Activated CD8-positive, alpha-beta memory T cell treated with anti-CD3 and anti-CD28 coated beads, Interleukin-2, amount 10 ng/mL, durations not matched to agents 7 days and 5 days (primary cell): ENCODE measurements at regions not wholly inside any gene's neighbourhood (a gene's known extent, or its start where the extent isn't known, plus 50 kb on each side); places are given as distances from the start of the nearest gene placed in this dataset.

ENCODE experiments used
- ATAC-seq: fragments of 150-1000 bp; cut with Tn5 transposase; one replicate; pipeline ENCODE4 v1.10.0; 2021; ENCODE audit warnings: moderate library complexity
- CTCF ChIA-PET: fragments of 350-600 bp; sonication (Branson Sonifier 250); formaldehyde crosslinking; loops from one replicate; lab custom pipeline; 2021; ENCODE audit warnings: antibody characterized with exemption; lab: Charles Lee
- DNase-seq: peaks from one replicate; pipeline ENCODE4 v3.0.0-alpha.2; 2020
- H3K27ac Mint-ChIP-seq: one replicate; pipeline ENCODE4 v1.8.0; 2021; ENCODE audit warnings: mild to moderate bottlenecking, mixed read lengths
- H3K27me3 Mint-ChIP-seq: one replicate; pipeline ENCODE4 v1.8.0; 2021; ENCODE audit warnings: mixed read lengths
- H3K36me3 Mint-ChIP-seq: one replicate; pipeline ENCODE4 v1.8.0; 2021; ENCODE audit warnings: mild to moderate bottlenecking, mixed read lengths
- H3K4me1 Mint-ChIP-seq: one replicate; pipeline ENCODE4 v1.8.0; 2021; ENCODE audit warnings: mixed read lengths
- H3K4me3 Mint-ChIP-seq: one replicate; pipeline ENCODE4 v1.8.0; 2021; ENCODE audit warnings: mild to moderate bottlenecking, moderate library complexity, mixed read lengths
- H3K9me3 Mint-ChIP-seq: one replicate; pipeline ENCODE4 v1.8.0; 2022; ENCODE audit warnings: low read depth, mixed read lengths

GRCh38 chr4:136731025-136731424 is 801.3 kb downstream of the PCDH18 start:
- Mint-ChIP-seq H3K27ac (no peak overlapping the region), H3K36me3 (no peaks in the 10 kb centered on the region), H3K4me1 (no peaks in the 10 kb centered on the region), H3K9me3 (no peaks in the 10 kb centered on the region), H3K27me3 (no peaks in the 10 kb centered on the region), H3K4me3 (no peak overlapping the region)
- no peak for DNase-seq
- no peak for ATAC-seq
- CTCF ChIA-PET = no interaction called here

- no peak for ATAC-seq
- peaks cover 6% of the 10 kb centered on the region for H3K9me3 Mint-ChIP-seq
- no peaks in the 10 kb centered on the region for H3K36me3 Mint-ChIP-seq
- H3K27me3 Mint-ChIP-seq = no peaks in the 10 kb centered on the region
- CTCF ChIA-PET = no interaction called here
- DNase-seq = no peak
- H3K27ac Mint-ChIP-seq = no peak overlapping the region
- no peaks in the 10 kb centered on the region for H3K4me1 Mint-ChIP-seq
- H3K4me3 Mint-ChIP-seq = no peak overlapping the region
Measured at GRCh38 chr4:136725286-136726081, 806.8 kb downstream of the PCDH18 start.

- CTCF ChIA-PET = no interaction called here
- no peaks in the 10 kb centered on the region for H3K27me3 Mint-ChIP-seq
- no peaks in the 10 kb centered on the region for H3K36me3 Mint-ChIP-seq
- no peaks in the 10 kb centered on the region for H3K9me3 Mint-ChIP-seq
- no peaks in the 10 kb centered on the region for H3K4me1 Mint-ChIP-seq
- no peak overlapping the region for H3K27ac Mint-ChIP-seq
- ATAC-seq = no peak
- no peak overlapping the region for H3K4me3 Mint-ChIP-seq
- DNase-seq = no peak
Measured at GRCh38 chr4:136713140-136713539, 819.2 kb downstream of the PCDH18 start.

GRCh38 chr4:136709897-136710296 is 822.4 kb downstream of the PCDH18 start:
- Mint-ChIP-seq H3K27me3 (no peaks in the 10 kb centered on the region), H3K27ac (no peak overlapping the region), H3K4me3 (no peak overlapping the region), H3K4me1 (no peaks in the 10 kb centered on the region), H3K36me3 (no peaks in the 10 kb centered on the region), H3K9me3 (no peaks in the 10 kb centered on the region)
- DNase-seq (no peak), ATAC-seq (no peak)
- CTCF ChIA-PET = no interaction called here

- H3K4me1 Mint-ChIP-seq = no peaks in the 10 kb centered on the region
- DNase-seq (no peak), ATAC-seq (no peak)
- H3K4me3 Mint-ChIP-seq = no peak overlapping the region
- CTCF ChIA-PET = no interaction called here
- no peak overlapping the region for H3K27ac Mint-ChIP-seq
- H3K36me3 Mint-ChIP-seq = no peaks in the 10 kb centered on the region
- H3K27me3 Mint-ChIP-seq = no peaks in the 10 kb centered on the region
- no peaks in the 10 kb centered on the region for H3K9me3 Mint-ChIP-seq
Measured at GRCh38 chr4:136706942-136707341, 825.4 kb downstream of the PCDH18 start.

- Mint-ChIP-seq H3K27ac (no peak overlapping the region), H3K4me1 (no peaks in the 10 kb centered on the region), H3K27me3 (no peaks in the 10 kb centered on the region), H3K4me3 (no peak overlapping the region), H3K36me3 (no peaks in the 10 kb centered on the region), H3K9me3 (no peaks in the 10 kb centered on the region)
- DNase-seq (no peak), ATAC-seq (no peak)
- CTCF ChIA-PET = no interaction called here
Measured at GRCh38 chr4:136699905-136700304, 832.4 kb downstream of the PCDH18 start.

- H3K9me3 Mint-ChIP-seq = no peaks in the 10 kb centered on the region
- H3K27ac Mint-ChIP-seq = no peak overlapping the region
- no peak for DNase-seq
- no peaks in the 10 kb centered on the region for H3K36me3 Mint-ChIP-seq
- CTCF ChIA-PET = interaction anchor here (1.2 kb wide), 1 partner anchor 11 kb away, joined by 3 read pairs; no protein-coding TSS in a partner anchor
- H3K4me3 Mint-ChIP-seq = no peak overlapping the region
- no peaks in the 10 kb centered on the region for H3K27me3 Mint-ChIP-seq
- no peak for ATAC-seq
- no peaks in the 10 kb centered on the region for H3K4me1 Mint-ChIP-seq
Measured at GRCh38 chr4:136691607-136692006, 840.7 kb downstream of the PCDH18 start.

GRCh38 chr4:136690360-136690759 is 841.9 kb downstream of the PCDH18 start:
- no peaks in the 10 kb centered on the region for H3K9me3 Mint-ChIP-seq
- H3K36me3 Mint-ChIP-seq = no peaks in the 10 kb centered on the region
- no peak overlapping the region for H3K27ac Mint-ChIP-seq
- CTCF ChIA-PET = interaction anchor here (1.2 kb wide), 1 partner anchor 10 kb away, joined by 3 read pairs; no protein-coding TSS in a partner anchor
- ATAC-seq (no peak), DNase-seq (no peak)
- H3K4me3 Mint-ChIP-seq = no peak overlapping the region
- no peaks in the 10 kb centered on the region for H3K4me1 Mint-ChIP-seq
- no peaks in the 10 kb centered on the region for H3K27me3 Mint-ChIP-seq

- H3K9me3 Mint-ChIP-seq = no peaks in the 10 kb centered on the region
- CTCF ChIA-PET = no interaction called here
- no peaks in the 10 kb centered on the region for H3K27me3 Mint-ChIP-seq
- ATAC-seq = no peak
- H3K36me3 Mint-ChIP-seq = no peaks in the 10 kb centered on the region
- no peak overlapping the region for H3K27ac Mint-ChIP-seq
- no peak overlapping the region for H3K4me3 Mint-ChIP-seq
- DNase-seq = no peak
- no peaks in the 10 kb centered on the region for H3K4me1 Mint-ChIP-seq
Measured at GRCh38 chr4:136687596-136687995, 844.7 kb downstream of the PCDH18 start.

GRCh38 chr4:136687118-136687517 is 845.2 kb downstream of the PCDH18 start:
- Mint-ChIP-seq H3K4me3 (no peak overlapping the region), H3K36me3 (no peaks in the 10 kb centered on the region), H3K4me1 (no peaks in the 10 kb centered on the region), H3K9me3 (no peaks in the 10 kb centered on the region), H3K27ac (no peak overlapping the region), H3K27me3 (no peaks in the 10 kb centered on the region)
- no peak for ATAC-seq
- no peak for DNase-seq
- CTCF ChIA-PET = no interaction called here

- Mint-ChIP-seq H3K36me3 (no peaks in the 10 kb centered on the region), H3K27me3 (no peaks in the 10 kb centered on the region), H3K9me3 (peaks cover 2% of the 10 kb centered on the region), H3K27ac (no peak overlapping the region), H3K4me1 (no peaks in the 10 kb centered on the region), H3K4me3 (no peak overlapping the region)
- CTCF ChIA-PET = interaction anchor here (1.1 kb wide), 1 partner anchor 10 kb away, joined by 3 read pairs; no protein-coding TSS in a partner anchor
- ATAC-seq = no peak
- no peak for DNase-seq
Measured at GRCh38 chr4:136680761-136681160, 851.5 kb downstream of the PCDH18 start.

- H3K4me1 Mint-ChIP-seq = no peaks in the 10 kb centered on the region
- no peak overlapping the region for H3K4me3 Mint-ChIP-seq
- no peak for ATAC-seq
- peaks cover 2% of the 10 kb centered on the region for H3K9me3 Mint-ChIP-seq
- H3K27ac Mint-ChIP-seq = no peak overlapping the region
- CTCF ChIA-PET = interaction anchor here (1.1 kb wide), 1 partner anchor 11 kb away, joined by 3 read pairs; no protein-coding TSS in a partner anchor
- no peaks in the 10 kb centered on the region for H3K27me3 Mint-ChIP-seq
- H3K36me3 Mint-ChIP-seq = no peaks in the 10 kb centered on the region
- DNase-seq = no peak
Measured at GRCh38 chr4:136680271-136680670, 852.0 kb downstream of the PCDH18 start.

GRCh38 chr4:136670265-136670664 is 862.0 kb downstream of the PCDH18 start:
- Mint-ChIP-seq H3K4me3 (no peak overlapping the region), H3K27ac (no peak overlapping the region), H3K9me3 (no peaks in the 10 kb centered on the region), H3K27me3 (no peaks in the 10 kb centered on the region), H3K4me1 (no peaks in the 10 kb centered on the region), H3K36me3 (no peaks in the 10 kb centered on the region)
- ATAC-seq = no peak
- no peak for DNase-seq
- CTCF ChIA-PET = no interaction called here

- Mint-ChIP-seq H3K27me3 (no peaks in the 10 kb centered on the region), H3K36me3 (no peaks in the 10 kb centered on the region), H3K4me1 (no peaks in the 10 kb centered on the region), H3K9me3 (peaks cover 3% of the 10 kb centered on the region), H3K27ac (no peak overlapping the region), H3K4me3 (no peak overlapping the region)
- ATAC-seq (no peak), DNase-seq (no peak)
- CTCF ChIA-PET = no interaction called here
Measured at GRCh38 chr4:136664988-136665387, 867.3 kb downstream of the PCDH18 start.
